GM10248 (cell line): ENCODE measurements at regions not wholly inside any gene's neighbourhood (a gene's known extent, or its start where the extent isn't known, plus 50 kb on each side); places are given as distances from the start of the nearest gene placed in this dataset.

Source experiments
- CTCF ChIA-PET: fragments of 300-600 bp; sonication (Branson Sonifier 250); formaldehyde crosslinking; extraction: SDS; loops from one replicate; lab custom pipeline; 2021; ENCODE audit warnings: antibody characterized with exemption; lab: Yijun Ruan, JAX
- POLR2A ChIA-PET: fragments of 350-650 bp; sonication (Branson Sonifier 250); formaldehyde crosslinking; extraction: SDS; loops from one replicate; lab custom pipeline; 2020; ENCODE audit warnings: antibody characterized with exemption; lab: Yijun Ruan, JAX
- DNase-seq: peaks from one replicate; pipeline ENCODE4 v3.0.0; 2012; ENCODE audit errors: extremely low spot score
- TF ChIP-seq, protein P1 (sequence below): IDR thresholded peaks from 2 replicates; pipeline ENCODE4 v1.5.1; 2012; ENCODE audit warnings: mild to moderate bottlenecking, low read depth; ENCODE audit errors: extremely low read depth, missing control alignments, control extremely low read depth

DNA sequence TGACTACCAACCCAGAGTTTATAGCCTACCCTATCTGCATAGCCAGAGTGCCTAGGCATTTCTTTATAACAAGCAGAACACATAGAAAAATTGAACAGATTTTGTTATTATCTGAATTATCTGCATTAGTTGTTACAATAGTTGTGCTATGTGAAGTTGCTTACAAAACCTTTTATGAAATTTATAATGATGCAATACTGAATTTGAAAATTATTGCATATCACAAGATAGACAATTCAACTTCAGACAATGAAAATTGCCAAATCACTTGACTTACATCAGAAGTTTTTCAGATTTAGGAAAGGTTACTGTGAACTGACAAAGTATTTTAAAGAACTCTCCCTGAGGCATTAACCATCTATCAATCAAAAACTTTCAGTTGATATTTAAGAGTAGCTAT lies 437.9 kb upstream of the PIK3C3 start:
- DNase-seq, result no peak
- CTCF ChIA-PET, result interaction anchor here (1.3 kb wide), 1 partner anchor 15 kb away, joined by 3 read pairs; no protein-coding TSS in a partner anchor
- POLR2A ChIA-PET, result no interaction called here
- TF ChIP-seq, protein P1, sequence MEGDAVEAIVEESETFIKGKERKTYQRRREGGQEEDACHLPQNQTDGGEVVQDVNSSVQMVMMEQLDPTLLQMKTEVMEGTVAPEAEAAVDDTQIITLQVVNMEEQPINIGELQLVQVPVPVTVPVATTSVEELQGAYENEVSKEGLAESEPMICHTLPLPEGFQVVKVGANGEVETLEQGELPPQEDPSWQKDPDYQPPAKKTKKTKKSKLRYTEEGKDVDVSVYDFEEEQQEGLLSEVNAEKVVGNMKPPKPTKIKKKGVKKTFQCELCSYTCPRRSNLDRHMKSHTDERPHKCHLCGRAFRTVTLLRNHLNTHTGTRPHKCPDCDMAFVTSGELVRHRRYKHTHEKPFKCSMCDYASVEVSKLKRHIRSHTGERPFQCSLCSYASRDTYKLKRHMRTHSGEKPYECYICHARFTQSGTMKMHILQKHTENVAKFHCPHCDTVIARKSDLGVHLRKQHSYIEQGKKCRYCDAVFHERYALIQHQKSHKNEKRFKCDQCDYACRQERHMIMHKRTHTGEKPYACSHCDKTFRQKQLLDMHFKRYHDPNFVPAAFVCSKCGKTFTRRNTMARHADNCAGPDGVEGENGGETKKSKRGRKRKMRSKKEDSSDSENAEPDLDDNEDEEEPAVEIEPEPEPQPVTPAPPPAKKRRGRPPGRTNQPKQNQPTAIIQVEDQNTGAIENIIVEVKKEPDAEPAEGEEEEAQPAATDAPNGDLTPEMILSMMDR, result no peak

DNA sequence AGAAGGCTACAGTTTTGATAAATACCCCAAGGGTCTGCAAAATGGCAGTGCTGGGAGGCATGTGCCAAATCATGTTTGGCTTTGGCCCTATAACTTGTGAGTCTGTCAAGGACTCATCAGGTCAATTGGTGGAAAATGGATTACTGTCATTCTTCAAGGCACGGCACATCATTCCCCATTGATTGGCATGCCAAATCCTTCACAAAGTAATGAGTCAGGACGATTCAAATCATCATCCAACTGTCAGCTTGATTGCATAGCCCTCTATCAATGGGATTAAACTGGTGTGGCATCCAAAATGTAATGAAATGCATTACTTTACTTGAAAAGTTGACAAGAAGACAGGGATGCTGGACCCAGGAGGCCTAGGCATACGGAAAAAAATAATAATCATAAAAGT lies 441.6 kb upstream of the PIK3C3 start:
- POLR2A ChIA-PET, result no interaction called here
- CTCF ChIA-PET, result no interaction called here
- TF ChIP-seq, protein P1, result no peak

DNA sequence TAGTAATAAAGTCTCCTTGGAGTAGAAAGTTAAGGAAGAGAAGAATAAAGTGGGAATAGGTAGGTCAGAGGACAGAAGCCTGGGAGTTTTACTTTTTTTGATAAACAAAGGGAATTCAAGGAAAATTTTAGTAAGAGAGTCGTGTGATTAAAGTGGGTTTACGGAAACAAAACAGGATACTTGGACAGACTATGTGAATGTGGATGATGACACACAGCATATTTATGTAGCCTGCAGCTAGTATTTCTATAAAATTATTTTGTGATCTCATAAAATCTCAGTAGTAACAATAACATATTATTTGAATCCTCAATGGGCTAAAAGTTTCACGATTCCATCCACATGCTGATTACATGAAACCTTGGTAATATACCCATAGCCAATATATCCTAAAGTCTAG lies 450.7 kb upstream of the PIK3C3 start:
- ChIA-PET POLR2A (no interaction called here), CTCF (no interaction called here)
- TF ChIP-seq, protein P1, result no peak
- DNase-seq, result no peak

More for the DNA sequence above, 441.6 kb upstream of the PIK3C3 start:
- no peak for DNase-seq

DNA sequence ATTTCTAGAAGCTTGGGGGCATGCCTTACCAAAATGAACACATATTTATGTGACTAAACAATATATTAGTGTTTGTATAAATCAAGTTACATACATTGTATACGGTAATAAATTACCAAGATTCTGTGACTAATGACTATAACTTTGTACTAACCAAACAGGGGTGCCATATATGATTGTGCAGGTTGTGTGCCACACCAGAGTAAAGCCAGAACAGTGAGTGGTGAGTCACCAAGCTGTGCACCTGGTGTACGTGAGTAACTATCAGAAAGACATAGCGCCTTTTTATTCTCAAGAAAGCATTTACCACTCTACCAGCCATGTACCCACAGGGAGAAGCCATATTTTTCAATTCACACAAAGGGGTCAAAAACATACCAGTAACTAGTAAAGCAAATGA lies 453.2 kb upstream of the PIK3C3 start:
- ChIA-PET POLR2A (no interaction called here), CTCF (interaction anchor here (1.0 to 1.5 kb wide), 3 partner anchors 9 to 16 kb away, joined by 3 to 4 read pairs (median 3); no protein-coding TSS in a partner anchor)
- TF ChIP-seq, protein P1, result no peak
- no peak for DNase-seq

DNA sequence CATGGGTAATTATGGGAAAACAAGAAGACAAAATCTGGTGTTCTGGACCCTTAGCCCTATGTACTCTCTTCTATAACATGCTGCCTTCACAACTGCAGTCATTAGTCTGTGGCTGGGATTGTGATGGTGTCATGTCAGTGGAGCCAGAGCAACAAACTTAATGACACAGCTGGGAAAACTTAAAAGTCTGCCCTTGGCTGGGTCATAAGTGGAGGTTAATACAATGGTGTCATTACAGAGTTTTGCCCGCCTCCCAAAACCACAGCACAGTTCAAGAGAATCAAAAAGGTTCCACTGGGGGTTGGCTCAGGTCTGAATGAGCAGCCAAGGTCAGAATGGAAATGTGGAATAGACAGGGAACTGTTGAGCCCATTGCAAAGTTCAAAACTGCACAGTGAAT lies 455.7 kb upstream of the PIK3C3 start:
- ChIA-PET CTCF (no interaction called here), POLR2A (no interaction called here)
- DNase-seq, result no peak
- TF ChIP-seq, protein P1, result no peak

DNA sequence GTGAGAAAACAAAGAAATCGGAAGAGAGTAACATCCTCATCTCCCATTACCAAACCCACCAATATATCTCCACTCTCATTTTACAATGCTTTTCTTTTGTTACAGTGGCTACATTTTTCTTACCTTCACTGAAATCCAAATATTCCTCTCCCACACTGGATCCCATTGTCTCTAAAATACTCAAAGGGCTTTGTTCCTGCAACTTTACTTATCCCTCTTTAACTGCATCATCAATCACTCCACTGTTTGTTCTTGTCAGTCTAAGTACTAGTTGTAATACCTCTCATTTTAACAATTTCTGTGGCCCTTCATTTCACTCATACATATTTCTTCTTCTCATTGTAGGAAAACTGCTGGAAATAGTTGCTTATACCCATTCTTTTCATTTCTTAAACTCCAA lies 464.2 kb upstream of the PIK3C3 start:
- DNase-seq, result no peak
- ChIA-PET POLR2A (no interaction called here), CTCF (no interaction called here)
- TF ChIP-seq, protein P1, result no peak

DNA sequence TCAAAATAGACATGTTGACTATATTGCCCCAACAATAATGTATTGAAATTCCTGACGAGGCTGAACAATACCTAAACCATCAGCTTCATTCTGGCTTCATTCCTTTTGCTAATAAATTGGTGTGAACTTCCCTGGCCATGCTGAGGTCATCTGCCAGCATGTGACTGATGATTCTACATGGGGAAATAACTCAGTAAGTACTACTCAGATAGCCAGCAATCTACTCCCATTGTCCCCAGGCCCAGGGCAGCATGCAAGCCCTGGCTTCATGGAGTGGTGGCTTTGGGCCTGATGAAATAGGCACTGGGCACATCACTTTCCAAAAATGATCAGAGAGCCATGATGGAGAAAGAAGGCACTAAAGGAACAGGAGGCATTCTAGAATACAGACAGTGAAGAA lies 468.5 kb upstream of the PIK3C3 start:
- POLR2A ChIA-PET, result no interaction called here
- CTCF ChIA-PET, result no interaction called here
- TF ChIP-seq, protein P1, result no peak
- DNase-seq, result no peak
